GM18502 (cell line): ENCODE measurements at regions not wholly inside any gene's neighbourhood (a gene's known extent, or its start where the extent isn't known, plus 50 kb on each side); places are given as distances from the start of the nearest gene placed in this dataset.
A peak's percentile ranks its signal among the peaks of the same experiment; 100 is the strongest.

Experiments used
- ATAC-seq: cut with Tn5 transposase; IDR thresholded peaks from one replicate; pipeline ENCODE4 v1.9.1; 2021; ENCODE audit warnings: mild to moderate bottlenecking; ENCODE audit not compliant: unreplicated experiment, poor library complexity

DNA sequence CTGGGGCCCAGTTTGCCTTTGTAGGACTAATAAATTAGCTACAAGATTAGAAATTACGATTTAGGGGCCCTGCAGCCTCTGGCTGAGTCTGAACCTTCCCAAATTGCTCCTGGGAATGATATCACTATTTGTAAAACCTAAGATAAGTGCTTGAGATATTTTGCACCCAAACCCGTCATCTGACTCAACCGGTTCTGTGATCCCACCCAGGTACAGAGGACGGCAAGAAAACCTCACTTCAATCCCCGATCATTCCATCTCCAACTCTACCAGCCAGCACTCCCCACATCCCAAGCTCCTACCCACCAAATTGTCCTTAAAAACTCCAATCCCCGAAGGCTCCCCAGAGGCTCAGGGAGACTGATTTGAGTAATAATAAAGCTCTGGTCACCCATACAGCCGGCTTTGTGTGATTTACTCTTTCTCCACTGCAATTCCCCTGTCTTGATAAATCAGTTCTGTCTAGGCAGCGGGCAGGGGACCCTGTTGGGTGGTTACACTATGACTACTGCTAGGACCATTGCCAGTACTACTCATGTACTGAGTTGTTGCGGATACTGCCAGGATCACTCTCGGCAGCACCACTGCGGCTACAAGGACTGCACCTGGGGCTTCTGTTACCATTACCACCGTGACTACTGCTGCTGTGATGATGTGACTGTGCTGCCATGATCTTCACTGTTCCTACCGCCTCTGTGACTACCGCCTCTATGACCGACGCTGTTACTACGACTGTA is 73.1 kb downstream of the IRF8 start:
- no peak for ATAC-seq

DNA sequence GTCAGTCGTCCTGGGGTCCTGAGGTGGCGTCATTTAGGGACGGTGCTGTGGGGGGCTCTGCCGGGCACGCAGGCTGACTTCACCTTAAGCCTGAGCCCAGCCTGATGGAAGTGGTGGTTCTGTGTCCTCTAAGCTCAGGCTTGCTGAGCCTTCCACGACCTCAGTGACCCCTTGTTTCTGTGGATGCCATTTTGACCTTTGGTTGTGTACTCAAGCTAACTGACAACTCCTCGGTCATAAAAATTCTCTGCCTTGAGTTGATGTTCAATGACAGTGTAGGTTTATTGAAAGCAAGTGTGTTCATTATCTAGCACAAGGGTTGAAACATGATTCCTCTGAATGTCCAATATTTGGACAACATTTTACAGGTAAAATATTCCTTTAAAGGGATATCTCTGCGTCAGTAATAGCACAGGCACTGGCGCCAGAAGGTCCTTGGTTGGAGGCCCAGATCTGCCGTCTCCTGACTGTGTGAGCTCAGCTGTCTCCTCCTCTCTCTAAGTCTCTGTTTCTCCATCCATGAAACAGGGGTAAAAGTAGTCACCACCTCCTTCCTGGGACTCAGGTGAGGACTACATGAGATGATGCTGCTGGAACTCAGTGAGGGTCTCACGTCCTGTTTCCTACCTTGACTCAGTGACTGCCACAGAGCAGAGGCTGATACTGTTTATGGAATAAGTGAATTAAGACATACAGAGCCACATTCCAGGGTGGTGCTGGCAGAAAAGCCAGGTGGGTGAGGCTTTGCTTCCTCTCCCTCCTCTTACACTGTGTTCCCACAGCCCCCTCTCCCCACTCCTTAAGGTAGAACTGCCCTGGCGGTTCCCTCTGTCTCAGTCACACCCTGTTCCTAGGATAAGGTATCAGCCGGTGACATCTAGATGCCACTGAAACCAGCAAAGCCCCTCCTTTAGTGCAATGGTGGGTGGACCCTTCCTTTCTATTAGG is 75.7 kb downstream of the IRF8 start:
- no peak for ATAC-seq

DNA sequence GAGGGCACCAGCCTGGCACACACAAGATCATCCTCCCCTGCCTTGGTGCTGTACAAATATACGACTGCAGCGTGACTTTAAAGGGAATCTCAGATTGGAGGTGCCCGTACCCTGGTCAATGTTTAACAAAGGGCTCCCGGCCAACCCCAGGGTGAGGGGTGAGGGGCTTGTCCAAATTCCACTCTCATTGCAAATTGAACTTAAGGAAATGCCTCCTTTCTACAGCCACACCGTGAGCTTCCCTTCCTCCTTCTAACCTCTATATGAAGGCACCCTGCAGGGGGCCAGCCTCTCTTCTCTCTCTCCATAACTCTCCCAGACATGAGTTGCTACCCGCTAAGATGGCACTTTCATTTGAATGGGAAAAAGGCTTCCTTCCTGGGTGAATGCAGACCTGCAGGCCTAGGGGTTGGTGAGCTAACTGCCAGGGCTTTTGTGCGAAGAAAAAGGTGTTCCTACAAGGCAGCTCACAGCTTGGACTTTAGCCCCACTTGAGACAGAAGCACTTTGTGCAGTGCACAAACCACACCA is 76.6 kb downstream of the IRF8 start:
- no peak for ATAC-seq

DNA sequence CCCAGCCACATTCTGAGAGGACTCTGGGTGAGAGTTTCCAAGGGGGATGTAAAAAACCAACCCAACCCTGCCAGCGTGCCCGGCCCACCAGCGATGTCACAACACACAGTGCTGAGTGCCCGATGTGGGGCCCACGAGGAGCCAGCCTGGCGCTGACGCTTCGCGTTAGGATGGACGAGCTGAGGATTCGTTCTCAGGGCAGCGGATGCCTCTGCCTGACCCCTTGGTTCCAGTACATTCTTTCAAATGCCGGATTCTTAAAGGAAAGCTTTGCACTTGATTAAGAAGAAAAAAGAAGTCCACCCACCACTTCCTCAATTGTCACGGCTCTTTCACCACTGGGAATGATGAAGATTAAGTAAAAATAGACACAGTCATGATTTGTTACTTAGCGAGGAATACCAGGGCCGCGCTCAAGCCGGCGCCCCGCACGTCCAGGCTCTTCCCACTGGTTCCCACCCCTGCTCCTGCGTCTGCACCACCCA is 79.4 kb downstream of the IRF8 start:
- ATAC-seq, result no peak

DNA sequence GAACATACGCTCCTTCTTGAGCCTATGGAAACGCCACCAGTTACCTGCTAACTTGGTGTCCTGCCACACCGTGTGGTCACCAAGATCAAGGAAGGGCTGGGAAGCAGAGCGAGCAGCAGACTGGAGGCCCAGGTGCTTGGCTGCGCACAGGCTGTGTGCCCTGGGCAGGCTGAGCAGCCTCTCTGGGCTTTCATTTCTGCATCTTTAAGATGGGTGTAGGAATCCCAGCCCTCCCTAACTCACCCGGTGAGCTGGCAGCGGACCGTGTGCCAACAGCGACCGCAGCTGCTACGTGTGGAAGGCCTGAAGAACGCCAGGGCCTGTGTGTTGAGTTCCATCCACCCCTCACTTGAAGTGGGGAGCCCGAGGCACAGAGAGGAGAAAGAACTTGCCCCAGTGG is 80.0 kb downstream of the IRF8 start:
- no peak for ATAC-seq

DNA sequence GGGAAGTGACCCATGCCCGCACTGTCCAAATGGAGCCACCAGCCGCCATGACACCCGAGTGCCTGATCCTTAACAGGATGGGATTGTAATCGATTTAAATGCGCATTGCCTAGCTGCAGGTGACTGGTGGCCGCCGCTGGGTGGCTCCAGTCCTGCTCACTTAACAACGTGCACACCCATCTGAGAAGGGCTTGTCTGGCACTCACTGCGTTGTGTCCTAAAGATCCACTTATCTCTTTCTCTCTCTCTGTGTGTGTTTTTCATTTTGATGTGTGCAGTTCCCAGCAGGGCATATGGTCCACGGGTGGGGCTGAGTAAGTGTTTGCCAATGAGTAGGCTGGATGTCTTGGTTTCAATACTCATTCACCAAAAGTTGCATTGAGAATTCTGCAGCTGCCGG is 80.6 kb downstream of the IRF8 start:
- no peak for ATAC-seq

DNA sequence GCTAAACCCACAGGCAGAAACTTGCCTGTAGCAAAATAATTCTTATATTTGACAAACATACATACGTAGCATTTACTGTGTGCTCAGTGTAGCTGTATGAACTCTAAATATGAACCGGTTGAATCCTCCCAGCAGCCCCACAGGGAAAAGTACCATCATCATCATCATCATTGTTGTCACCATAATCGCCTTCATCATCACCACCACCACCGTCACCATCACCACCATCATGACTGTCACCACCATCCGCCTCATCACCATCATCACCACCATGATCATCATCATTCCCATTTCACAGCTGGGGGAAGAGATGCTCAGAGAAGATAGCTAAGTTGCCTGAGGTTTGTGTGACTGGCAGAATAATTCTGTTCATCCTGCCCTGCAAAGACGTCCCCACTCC is 81.7 kb downstream of the IRF8 start:
- ATAC-seq, result no peak

DNA sequence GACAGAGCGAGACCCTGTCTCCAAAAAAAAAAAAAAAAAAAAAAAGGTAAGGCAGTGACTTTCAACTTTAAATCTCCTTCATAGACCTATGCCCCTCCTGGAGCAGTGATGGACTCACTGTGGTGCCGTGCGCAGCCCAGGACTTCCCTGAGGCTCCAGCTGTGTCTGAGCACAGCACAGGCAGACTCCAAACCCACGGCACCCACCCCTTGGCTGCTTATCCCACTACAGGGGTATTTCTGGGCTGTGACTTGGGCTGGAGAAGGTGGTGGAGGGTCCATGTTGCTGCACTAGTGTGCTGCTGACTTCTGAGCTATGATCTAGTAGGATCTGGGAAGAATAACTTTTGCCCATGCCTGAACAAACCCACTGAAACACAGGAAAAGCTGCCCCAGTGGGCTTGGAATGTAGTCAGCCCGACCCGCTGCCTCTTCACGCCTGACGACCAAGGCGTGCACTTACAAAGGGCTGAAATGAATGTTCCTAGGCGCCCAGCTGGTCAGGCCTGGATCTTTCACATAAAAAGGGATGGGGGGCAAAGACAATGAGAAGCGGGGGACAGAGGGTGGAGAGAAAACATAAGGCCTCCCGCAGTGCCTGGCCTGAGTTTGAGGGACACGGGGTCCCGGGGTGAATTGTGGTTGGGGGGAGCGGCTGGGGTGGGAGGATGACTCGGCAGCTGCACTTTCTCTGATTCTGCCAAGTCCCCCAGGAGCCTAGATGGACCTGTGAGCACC is 83.0 kb downstream of the IRF8 start:
- ATAC-seq, result no peak

DNA sequence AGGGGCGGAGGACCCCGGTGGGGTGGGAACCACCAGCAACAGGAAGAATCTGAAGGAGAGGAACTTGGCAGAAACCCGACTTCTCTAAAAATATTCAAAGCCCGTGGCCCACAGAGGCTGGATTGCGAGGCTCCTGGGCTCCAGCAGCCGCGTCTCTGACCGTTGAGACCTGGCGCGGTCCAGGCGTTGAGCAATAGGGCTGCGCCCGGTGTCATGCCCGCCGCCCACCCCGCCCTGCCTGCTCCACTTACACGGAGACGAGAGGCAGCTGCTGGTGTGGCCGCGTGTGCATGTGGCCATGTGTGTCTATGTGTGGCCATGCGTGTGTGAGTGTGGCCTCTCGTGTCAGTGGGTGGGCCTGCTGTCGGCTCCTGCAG is 83.6 kb downstream of the IRF8 start:
- no peak for ATAC-seq

DNA sequence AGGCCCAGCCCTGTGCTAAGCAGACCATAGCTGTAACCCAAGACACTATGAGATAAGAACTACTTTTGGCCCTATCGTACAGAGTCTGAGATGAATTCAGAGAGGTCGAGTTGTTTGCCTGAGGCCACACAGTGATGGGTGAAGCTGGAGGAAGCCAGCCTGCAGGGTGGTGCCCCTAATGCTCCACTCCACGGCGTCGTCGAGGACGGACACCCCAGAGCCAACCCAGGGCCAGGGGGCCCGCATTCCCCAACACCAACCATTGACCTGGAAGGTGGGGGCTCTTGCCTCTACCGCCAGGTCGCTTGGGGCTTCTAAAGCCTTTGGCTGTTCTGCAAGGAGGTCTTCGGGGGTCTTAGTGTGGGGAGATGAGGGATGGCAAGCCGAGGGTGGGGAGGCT is 84.1 kb downstream of the IRF8 start:
- no peak for ATAC-seq

DNA sequence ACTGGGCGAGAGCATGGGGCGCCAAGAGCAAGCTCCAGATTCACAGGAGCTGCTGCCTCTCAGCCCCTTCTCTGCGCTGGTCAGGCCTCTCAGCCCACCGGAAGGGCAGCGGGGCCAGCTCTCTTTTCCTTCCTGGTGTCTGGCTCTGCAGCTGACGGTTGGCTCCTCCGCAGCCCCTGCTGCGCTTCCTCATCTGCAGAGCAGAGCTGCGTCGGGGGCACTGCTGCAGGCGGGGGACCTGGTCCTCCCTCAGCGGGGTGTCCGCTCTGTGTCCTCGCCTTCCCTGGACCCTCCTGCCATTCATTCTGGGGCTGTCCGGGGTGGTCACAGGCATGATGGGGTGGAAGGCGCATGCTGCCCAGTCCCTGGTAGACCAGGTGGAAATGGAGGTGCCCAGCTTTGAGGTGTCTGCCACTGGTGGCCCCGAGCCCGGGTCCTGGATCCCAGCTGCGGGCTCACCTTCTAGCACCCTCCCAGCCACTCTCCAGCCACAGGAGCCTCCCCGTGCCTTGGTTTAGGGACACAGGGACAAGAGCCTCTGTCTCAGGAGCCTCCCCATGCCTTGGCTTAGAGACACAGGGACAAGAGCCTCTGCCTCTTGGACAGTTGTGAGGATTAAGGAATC is 84.8 kb downstream of the IRF8 start:
- ATAC-seq, result no peak

DNA sequence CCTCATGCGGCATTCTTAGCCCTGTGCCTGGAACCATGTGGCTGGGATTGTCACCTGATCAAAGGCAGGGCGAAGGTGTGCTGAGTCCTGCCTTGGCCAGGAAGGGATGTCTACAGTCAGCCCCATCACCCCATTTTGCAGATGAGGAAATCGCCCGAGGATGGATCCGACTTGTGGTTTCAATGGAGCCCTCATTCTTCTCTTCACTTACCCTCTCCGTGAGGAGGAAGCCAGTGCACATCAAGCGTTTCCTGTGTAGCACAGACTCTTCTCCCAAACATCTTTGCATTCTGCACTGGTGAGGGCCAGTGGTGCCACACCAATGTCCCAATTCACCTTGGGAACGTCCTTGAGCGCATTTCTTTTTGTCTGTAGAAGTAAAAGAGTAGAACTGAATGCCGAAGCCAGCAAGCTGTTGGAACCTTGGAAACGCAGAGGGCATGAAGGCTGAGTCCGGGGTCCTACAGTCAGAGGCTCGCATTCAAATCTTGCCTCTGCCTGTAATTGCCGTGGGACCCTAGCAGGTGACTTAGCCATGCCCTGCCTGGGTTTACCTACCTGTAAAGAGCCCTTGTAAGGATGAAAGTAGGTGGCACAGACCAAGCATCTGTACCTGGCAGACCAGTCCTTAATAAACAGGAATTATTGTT is 85.4 kb downstream of the IRF8 start:
- ATAC-seq, result no peak

DNA sequence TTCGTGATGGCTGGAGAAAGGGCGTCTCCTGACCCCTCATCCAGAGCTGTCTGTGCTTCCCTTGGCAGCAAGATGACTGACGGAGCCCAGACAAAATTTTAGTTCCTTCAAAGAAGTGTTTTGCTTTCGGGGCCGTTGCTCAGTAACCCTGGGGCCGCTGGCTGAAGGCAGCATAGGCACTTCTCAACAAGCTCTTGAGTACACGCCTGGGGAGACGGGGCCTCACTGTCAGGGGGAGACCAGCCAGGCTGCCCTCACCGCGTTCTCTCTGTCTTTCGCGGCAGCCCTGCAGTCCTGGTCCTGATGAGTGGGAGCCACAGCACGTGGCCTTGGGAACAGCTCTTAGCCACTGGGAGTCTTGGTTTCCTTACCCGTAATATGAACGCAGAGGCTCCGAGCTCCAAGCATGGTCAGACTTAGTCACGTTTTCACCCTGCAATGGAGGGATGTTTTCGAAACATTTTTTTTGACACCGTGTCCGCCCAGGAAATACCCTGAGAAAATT is 86.0 kb downstream of the IRF8 start:
- ATAC-seq, result no peak

DNA sequence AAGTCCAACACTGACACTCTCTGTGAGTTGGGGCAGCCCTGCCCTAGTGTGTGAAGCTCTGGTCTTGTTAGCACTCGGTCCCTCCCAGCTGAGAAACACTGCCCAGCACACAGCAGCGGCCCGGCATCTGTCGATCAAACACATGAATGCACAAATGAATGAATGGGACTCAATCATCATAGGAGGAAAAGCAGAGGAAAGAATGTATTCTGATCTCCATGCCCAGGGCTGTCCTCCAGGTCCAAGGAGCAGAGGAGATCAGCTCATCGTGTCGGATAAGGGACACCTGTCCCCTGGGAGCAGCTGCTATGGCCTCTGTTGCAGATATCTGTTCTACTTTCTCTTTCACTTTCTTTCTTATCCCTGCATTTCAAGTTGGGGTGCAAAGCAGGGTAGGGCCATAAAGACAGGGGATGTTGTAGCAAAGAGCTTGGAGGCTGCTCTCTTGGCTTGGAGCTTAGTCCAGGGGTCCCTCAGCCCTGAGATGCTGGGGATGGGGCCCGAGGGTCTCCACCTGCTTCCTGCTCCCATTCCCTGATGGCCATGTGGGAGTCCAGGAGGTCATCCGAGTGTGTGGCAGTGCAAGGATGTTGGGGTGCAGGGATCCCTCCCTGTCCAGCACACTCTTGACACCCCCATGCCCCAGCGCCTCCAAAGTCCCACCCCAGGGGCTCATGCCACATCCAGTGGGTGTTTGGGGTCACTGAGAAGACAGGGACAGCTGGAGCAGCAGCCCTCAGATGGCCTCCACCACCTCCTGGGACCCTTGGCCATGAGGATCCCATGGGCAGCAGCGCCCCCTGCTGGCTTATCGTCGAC is 88.2 kb downstream of the IRF8 start:
- no peak for ATAC-seq

DNA sequence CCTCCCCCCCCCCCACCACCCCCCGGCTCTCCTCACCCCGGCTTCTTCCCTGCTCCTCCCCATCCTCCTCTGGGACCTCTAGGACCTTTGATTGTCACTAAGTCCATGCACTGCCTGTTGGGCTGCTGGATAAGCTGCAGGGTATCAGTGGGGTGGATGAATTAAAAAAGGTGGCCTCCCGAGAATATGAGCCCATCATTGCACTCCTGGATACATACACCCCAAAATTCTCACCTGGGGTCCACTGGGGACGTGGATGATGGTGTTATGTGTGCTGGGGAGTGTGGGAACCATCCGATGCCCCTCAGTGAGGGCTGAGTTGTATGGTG is 88.8 kb downstream of the IRF8 start:
- no peak for ATAC-seq

DNA sequence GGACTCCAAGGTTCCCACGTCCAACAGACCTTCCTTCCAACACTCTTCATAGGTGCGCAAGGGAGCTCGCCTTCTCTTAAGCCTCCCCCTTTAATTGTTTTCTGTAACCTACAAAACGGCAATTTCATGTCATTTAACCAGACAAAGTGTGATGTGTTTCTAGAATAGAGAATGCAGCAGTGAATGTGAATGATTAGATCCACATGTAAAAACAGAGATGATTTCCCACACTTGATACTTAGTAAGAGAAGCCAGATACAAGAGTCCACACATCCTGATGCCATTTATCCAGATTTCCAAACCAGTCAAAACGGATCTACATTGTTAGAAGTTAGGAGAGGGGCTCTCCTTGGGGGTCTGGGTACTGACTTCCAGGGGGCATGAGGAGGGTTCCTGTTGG is 89.3 kb downstream of the IRF8 start:
- ATAC-seq, result peak; percentile 10

DNA sequence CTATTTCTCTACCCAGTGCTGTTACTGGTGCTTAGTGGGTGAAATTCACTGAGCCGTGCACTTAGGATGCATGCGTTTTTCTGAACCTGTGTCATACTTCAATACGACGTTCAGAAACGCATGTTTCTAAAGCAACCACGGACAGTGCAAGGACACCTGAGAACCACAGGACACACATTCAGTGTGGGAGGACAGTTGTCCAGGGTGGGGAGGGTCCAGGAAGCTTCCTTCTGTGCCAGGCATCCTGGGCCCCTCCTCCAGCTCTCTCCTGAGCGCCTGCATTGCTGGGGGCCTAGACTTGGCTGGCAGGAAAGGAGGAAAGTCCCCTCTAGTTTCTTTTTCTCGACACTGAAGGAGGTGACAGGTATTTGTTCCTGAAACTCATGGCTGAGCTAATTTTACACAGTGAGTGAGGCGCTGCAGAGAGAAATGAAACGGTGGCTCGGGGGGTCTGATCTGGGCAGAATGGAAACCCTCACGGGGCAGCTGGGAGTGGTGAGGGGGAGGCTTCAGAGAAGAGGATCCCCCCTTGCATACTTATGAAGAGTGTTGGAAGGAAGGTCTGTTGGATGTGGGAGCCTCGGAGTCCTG is 89.9 kb downstream of the IRF8 start:
- peak; percentile 45 for ATAC-seq

DNA sequence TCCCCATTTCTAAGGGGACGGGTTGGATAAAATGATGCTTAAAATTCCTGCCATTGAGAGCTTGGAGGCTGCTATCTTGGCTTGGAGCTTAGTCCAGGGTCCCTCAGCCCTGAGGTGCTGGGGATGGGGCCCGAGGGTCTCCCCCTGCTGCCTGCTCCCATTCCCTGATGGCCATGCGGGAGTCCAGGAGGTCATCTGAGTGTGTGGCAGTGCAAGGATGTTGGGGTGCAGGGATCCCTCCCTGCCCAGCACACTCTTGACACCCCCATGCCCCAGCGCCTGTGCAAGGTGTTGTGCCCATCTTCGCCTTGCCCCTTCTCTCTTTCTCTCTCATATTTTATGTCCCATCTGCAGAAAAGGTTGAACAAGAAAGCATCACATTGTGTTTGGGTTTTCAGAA is 90.4 kb downstream of the IRF8 start:
- no peak for ATAC-seq
